Ascending aorta (tissue), 2 donors: ENCODE measurements at regions not wholly inside any gene's neighbourhood (a gene's known extent, or its start where the extent isn't known, plus 50 kb on each side); places are given as distances from the start of the nearest gene placed in this dataset.
"Not testable (repeated sequence)": the region's sequence is repeated elsewhere in the genome, so short reads cannot be mapped to it uniquely, and the experiment has no call there.

Experiments
- DNase-seq, 2 donors: peaks; one replicate each; pipeline ENCODE4 v3.0.0-alpha.2; 2019; ENCODE audit warnings: low spot score in 2 of 2
- H3K27ac ChIP-seq, 2 donors: fragments of 200-600 bp; sonication (generic); one replicate each; pipeline ENCODE4 v1.5.1; 2016 to 2017; ENCODE audit warnings: mild to moderate bottlenecking in 1 of 2
- H3K27me3 ChIP-seq: fragments of 200-600 bp; sonication (generic); one replicate; pipeline ENCODE4 v1.5.1; 2017
- H3K36me3 ChIP-seq, 2 donors: fragments of 200-600 bp; sonication (generic); one replicate each; pipeline ENCODE4 v1.5.1; 2016
- H3K4me1 ChIP-seq, 2 donors: fragments of 200-600 bp; sonication (generic); one replicate each; pipeline ENCODE4 v1.5.1; 2016 to 2017; ENCODE audit warnings: mild to moderate bottlenecking in 1 of 2
- H3K4me3 ChIP-seq, 2 donors: fragments of 200-600 bp; sonication (generic); one replicate each; pipeline ENCODE4 v1.5.1; 2016 to 2017; ENCODE audit warnings: mild to moderate bottlenecking in 1 of 2
- H3K9me3 ChIP-seq, 2 donors: fragments of 200-600 bp; sonication (generic); one replicate each; pipeline ENCODE4 v1.5.1; 2016
- CTCF ChIP-seq, 3 experiments: fragments of 200-600 bp in 2 of 3; fragments of 450-650 bp in 1 of 3; sonication (generic) in 2 of 3; IDR thresholded peaks; one replicate each; pipeline ENCODE4 v1.5.1; 2016 to 2019; ENCODE audit warnings: antibody characterized with exemption in 3 of 3, mild to moderate bottlenecking in 1 of 3, moderate library complexity in 1 of 3
- intact Hi-C: fragments of 100-400 bp; cut with DNase I; formaldehyde crosslinking; loops from one replicate; pipeline ENCODE4 v1.15.1; 2023

- H3K9me3 ChIP-seq: peaks cover 0 to 3% of the 10 kb centered on the region in 2 donors
- no peak overlapping the region for H3K4me3 ChIP-seq
- intact Hi-C loops: no loop called here
- H3K27ac ChIP-seq: no peak overlapping the region
- no peak for DNase-seq
- H3K36me3 ChIP-seq: no peaks in the 10 kb centered on the region
- H3K27me3 ChIP-seq: no peaks in the 10 kb centered on the region
- TF ChIP-seq CTCF (IDR thresholded peaks at IDR 0.05): no peak
- no peaks in the 10 kb centered on the region for H3K4me1 ChIP-seq
These were observed 553.7 kb upstream of the MDGA2 start for GRCh38 chr14:48229091-48229490.

GRCh38 chr14:48193893-48194292 lies 518.5 kb upstream of the MDGA2 start:
- no peaks in the 10 kb centered on the region for H3K9me3 ChIP-seq
- no peak for DNase-seq
- intact Hi-C loops: no loop called here
- no peaks in the 10 kb centered on the region for H3K36me3 ChIP-seq
- no peak for TF ChIP-seq CTCF (IDR thresholded peaks at IDR 0.05)
- no peak overlapping the region for H3K4me3 ChIP-seq
- H3K4me1 ChIP-seq: no peaks in the 10 kb centered on the region
- no peak overlapping the region for H3K27ac ChIP-seq
- H3K27me3 ChIP-seq: no peaks in the 10 kb centered on the region

- DNase-seq, H3K4me3 ChIP-seq, H3K27ac ChIP-seq, H3K4me1 ChIP-seq, H3K36me3 ChIP-seq, H3K9me3 ChIP-seq, intact Hi-C loops, H3K27me3 ChIP-seq: not testable (repeated sequence)
These were observed 474.2 kb upstream of the MDGA2 start for GRCh38 chr14:48149624-48150023.

GRCh38 chr14:48140804-48141203 lies 465.4 kb upstream of the MDGA2 start:
- Histone ChIP-seq H3K27ac (no peak overlapping the region), H3K4me1 (no peaks in the 10 kb centered on the region), H3K4me3 (no peak overlapping the region), H3K9me3 (no peaks in the 10 kb centered on the region), H3K27me3 (no peaks in the 10 kb centered on the region), H3K36me3 (no peaks in the 10 kb centered on the region)
- TF ChIP-seq CTCF (IDR thresholded peaks at IDR 0.05): no peak
- intact Hi-C loops: no loop called here
- no peak for DNase-seq

GRCh38 chr14:48129472-48129871 lies 454.1 kb upstream of the MDGA2 start:
- Histone ChIP-seq H3K9me3 (no peaks in the 10 kb centered on the region), H3K27ac (no peak overlapping the region), H3K36me3 (no peaks in the 10 kb centered on the region), H3K27me3 (no peaks in the 10 kb centered on the region), H3K4me1 (no peaks in the 10 kb centered on the region), H3K4me3 (no peak overlapping the region)
- TF ChIP-seq CTCF (IDR thresholded peaks at IDR 0.05): no peak
- intact Hi-C loops: no loop called here
- no peak for DNase-seq

- no peaks in the 10 kb centered on the region for H3K36me3 ChIP-seq
- H3K9me3 ChIP-seq: no peaks in the 10 kb centered on the region
- DNase-seq: no peak
- H3K27ac ChIP-seq: no peak overlapping the region
- intact Hi-C loops: no loop called here
- H3K4me3 ChIP-seq: no peak overlapping the region
- no peaks in the 10 kb centered on the region for H3K4me1 ChIP-seq
- no peak for TF ChIP-seq CTCF (IDR thresholded peaks at IDR 0.05)
- H3K27me3 ChIP-seq: no peaks in the 10 kb centered on the region
These were observed 452.3 kb upstream of the MDGA2 start for GRCh38 chr14:48127674-48128073.
